22Rv1 (cell line): ENCODE measurements at regions not wholly inside any gene's neighbourhood (a gene's known extent, or its start where the extent isn't known, plus 50 kb on each side); places are given as distances from the start of the nearest gene placed in this dataset.

ENCODE experiments used
- CTCF ChIP-seq: fragments of 450-650 bp; IDR thresholded peaks from 2 replicates; pipeline ENCODE4 v1.5.1; 2017; ENCODE audit warnings: mild to moderate bottlenecking
- ZFX ChIP-seq: fragments of 450-650 bp; IDR thresholded peaks from 2 replicates; pipeline ENCODE4 v1.6.1; 2017; ENCODE audit warnings: antibody characterized with exemption, borderline replicate concordance

DNA sequence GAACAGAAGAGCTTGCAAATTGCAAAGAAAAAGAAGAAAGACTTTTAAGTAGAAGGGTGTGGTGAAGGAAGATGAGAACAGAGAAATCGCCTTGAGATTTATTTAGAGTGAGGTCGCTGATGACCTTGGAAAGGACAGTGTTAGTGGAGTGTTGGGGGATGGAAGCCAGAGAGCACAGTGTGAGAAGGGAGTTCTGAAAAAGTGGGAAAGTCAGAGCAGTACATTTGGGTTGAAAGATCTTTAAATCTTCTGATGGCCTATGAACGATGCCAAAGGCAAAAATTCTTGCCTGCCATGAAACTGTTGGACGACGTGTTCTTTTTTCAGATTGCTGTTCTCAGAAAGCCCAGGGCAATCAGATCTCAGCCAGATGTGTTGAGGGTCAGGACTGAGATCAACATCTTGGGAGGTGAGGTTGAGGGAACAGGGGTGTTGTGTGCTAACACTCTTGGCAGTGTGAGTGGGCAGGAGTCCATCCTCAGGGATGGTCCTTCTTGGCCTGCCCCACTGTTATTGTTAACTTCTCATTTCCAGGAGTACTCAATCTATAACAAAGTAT, 330.1 kb downstream of the MAP2K6 start:
- TF ChIP-seq CTCF (no peak), ZFX (no peak)
